Mesenchymal stem cell (in vitro differentiated cells and primary cell): ENCODE measurements at regions not wholly inside any gene's neighbourhood (a gene's known extent, or its start where the extent isn't known, plus 50 kb on each side); places are given as distances from the start of the nearest gene placed in this dataset.

ENCODE experiments used
- DNase-seq: peaks from one replicate; pipeline ENCODE4 v3.0.0-alpha.2; 2013
- H2AFZ ChIP-seq: one replicate; pipeline ENCODE4 v1.6.1; 2013; ENCODE audit warnings: low read depth, mild to moderate bottlenecking, control low read depth, inconsistent platforms, low read length, moderate library complexity
- H2AK5ac ChIP-seq: 2 replicates; pipeline ENCODE4 v1.6.1; 2013; ENCODE audit warnings: low read length, moderate library complexity, mild to moderate bottlenecking, inconsistent platforms; ENCODE audit not compliant: severe bottlenecking
- H2BK120ac ChIP-seq: one replicate; pipeline ENCODE4 v1.6.1; 2013; ENCODE audit warnings: low read depth, mild to moderate bottlenecking, inconsistent platforms, low read length, moderate library complexity
- H2BK12ac ChIP-seq, 2 experiments: one replicate each; pipeline ENCODE4 v1.6.1; 2013; ENCODE audit warnings: inconsistent platforms in 2 of 2, low read length in 2 of 2, mild to moderate bottlenecking in 2 of 2, moderate library complexity in 2 of 2, control low read depth in 1 of 2
- H2BK15ac ChIP-seq: one replicate; pipeline ENCODE4 v1.6.1; 2013; ENCODE audit warnings: mild to moderate bottlenecking, low read depth, inconsistent platforms; ENCODE audit not compliant: poor library complexity, severe bottlenecking
- H2BK5ac ChIP-seq: 2 replicates; pipeline ENCODE4 v1.6.1; 2013; ENCODE audit warnings: low read depth, mild to moderate bottlenecking, low read length, control low read depth, inconsistent platforms; ENCODE audit not compliant: poor library complexity, severe bottlenecking
- H3K14ac ChIP-seq, 2 experiments: one replicate each; pipeline ENCODE4 v1.6.1; 2013; ENCODE audit warnings: inconsistent platforms in 2 of 2, low read length in 2 of 2, control low read depth in 1 of 2, mild to moderate bottlenecking in 1 of 2, moderate library complexity in 1 of 2
- H3K18ac ChIP-seq, 2 experiments: one replicate each; pipeline ENCODE4 v1.6.1; 2013; ENCODE audit warnings: inconsistent platforms in 2 of 2, low read length in 2 of 2, control low read depth in 1 of 2, low read depth in 1 of 2, mild to moderate bottlenecking in 1 of 2
- H3K23ac ChIP-seq, 2 experiments: one replicate each; pipeline ENCODE4 v1.6.1; 2013; ENCODE audit warnings: inconsistent platforms in 2 of 2, low read length in 2 of 2, mild to moderate bottlenecking in 2 of 2, moderate library complexity in 2 of 2, control low read depth in 1 of 2
- H3K27ac ChIP-seq: 2 replicates; pipeline ENCODE4 v1.5.1; 2013; ENCODE audit warnings: mild to moderate bottlenecking, moderate library complexity, low read length, control low read depth, inconsistent platforms; ENCODE audit not compliant: poor library complexity, severe bottlenecking
- H3K27me3 ChIP-seq, 2 experiments: 2 replicates each; pipeline versions ENCODE4 v1.6.1 to v1.7.0; 2013; ENCODE audit warnings: low read length in 2 of 2, mild to moderate bottlenecking in 2 of 2, moderate library complexity in 2 of 2, control low read depth in 1 of 2, inconsistent platforms in 1 of 2; ENCODE audit not compliant: control insufficient read depth in 1 of 2, insufficient read depth in 1 of 2
- H3K36me3 ChIP-seq, 2 experiments: 2 replicates each; pipeline versions ENCODE4 v1.6.1 to v1.7.0; 2013; ENCODE audit warnings: low read length in 2 of 2, control low read depth in 1 of 2, inconsistent platforms in 1 of 2, low read depth in 1 of 2, mild to moderate bottlenecking in 1 of 2; ENCODE audit not compliant: insufficient read depth in 2 of 2, control insufficient read depth in 1 of 2
- H3K4ac ChIP-seq, 2 experiments: one replicate each; pipeline ENCODE4 v1.6.1; 2013; ENCODE audit warnings: inconsistent platforms in 2 of 2, low read length in 2 of 2, mild to moderate bottlenecking in 2 of 2, moderate library complexity in 2 of 2, control low read depth in 1 of 2, low read depth in 1 of 2
- H3K4me1 ChIP-seq: 2 replicates; pipeline ENCODE4 v1.6.1; 2013; ENCODE audit warnings: low read depth, low read length, control low read depth; ENCODE audit not compliant: control insufficient read depth, insufficient read depth
- H3K4me2 ChIP-seq: 2 replicates; pipeline ENCODE4 v1.6.1; 2013; ENCODE audit warnings: low read length, mild to moderate bottlenecking, inconsistent platforms; ENCODE audit not compliant: poor library complexity, severe bottlenecking
- H3K4me3 ChIP-seq, 2 experiments: 2 replicates each; pipeline versions ENCODE4 v1.5.1 to v1.7.0; 2013; ENCODE audit warnings: low read length in 2 of 2, mild to moderate bottlenecking in 2 of 2, control low read depth in 1 of 2, low read depth in 1 of 2; ENCODE audit not compliant: insufficient read depth in 1 of 2
- H3K79me1 ChIP-seq: replicated peaks from 2 replicates; pipeline ENCODE4 v1.6.1; 2013; ENCODE audit warnings: mild to moderate bottlenecking, control low read depth, low read length, inconsistent platforms; ENCODE audit not compliant: poor library complexity, severe bottlenecking
- H3K9ac ChIP-seq: 2 replicates; pipeline ENCODE4 v1.7.0; 2013; ENCODE audit warnings: mild to moderate bottlenecking, low read length, moderate library complexity
- H3K9me3 ChIP-seq: 2 replicates; pipeline ENCODE4 v1.7.0; 2013; ENCODE audit warnings: mild to moderate bottlenecking, low read length; ENCODE audit not compliant: control insufficient read depth
- H4K8ac ChIP-seq: one replicate; pipeline ENCODE4 v1.6.1; 2013; ENCODE audit warnings: inconsistent platforms, mild to moderate bottlenecking, low read length, moderate library complexity
- H4K91ac ChIP-seq: one replicate; pipeline ENCODE4 v1.6.1; 2013; ENCODE audit warnings: mild to moderate bottlenecking, low read length, inconsistent platforms
- WGBS: methylation state at CpG from one replicate; pipeline ENCODE4 v1.1.7; 2013; ENCODE audit warnings: mixed read lengths; 5-methylcytosine and 5-hydroxymethylcytosine counted together

GRCh38 chr2:88809216-88809615 lies 117.7 kb downstream of the RPIA start:
- H3K4me2 ChIP-seq: no peak overlapping the region
- peaks cover 0 to 22% of the 10 kb centered on the region in 2 experiments for H3K27me3 ChIP-seq
- no peak overlapping the region for H2BK120ac ChIP-seq
- H3K9ac ChIP-seq: no peak overlapping the region
- no peak overlapping the region for H2AK5ac ChIP-seq
- no peak overlapping the region for H3K27ac ChIP-seq
- no peak overlapping the region for H2AFZ ChIP-seq
- H2BK15ac ChIP-seq: no peak overlapping the region
- H3K18ac ChIP-seq: no peak overlapping the region
- H3K36me3 ChIP-seq: no peaks in the 10 kb centered on the region
- H3K14ac ChIP-seq: no peak overlapping the region
- 65% methylated on average over 6 of the region's 6 CpGs for WGBS
- no peak overlapping the region for H4K91ac ChIP-seq
- H3K4ac ChIP-seq: no peak overlapping the region
- no peak overlapping the region for H3K4me3 ChIP-seq
- H3K79me1 ChIP-seq: no peaks in the 10 kb centered on the region
- H2BK5ac ChIP-seq: no peak overlapping the region
- no peak overlapping the region for H2BK12ac ChIP-seq
- no peak for DNase-seq
- no peaks in the 10 kb centered on the region for H3K4me1 ChIP-seq
- H3K23ac ChIP-seq: no peak overlapping the region
- no peaks in the 10 kb centered on the region for H3K9me3 ChIP-seq
- no peak overlapping the region for H4K8ac ChIP-seq

GRCh38 chr2:88810017-88810416 lies 118.5 kb downstream of the RPIA start:
- 73% methylated on average over 1 of the region's 2 CpGs for WGBS
- DNase-seq: no peak
- no peak overlapping the region for H4K8ac ChIP-seq

GRCh38 chr2:88810488-88810887 lies 119.0 kb downstream of the RPIA start:
- Histone ChIP-seq H3K18ac (no peak overlapping the region), H2AK5ac (no peak overlapping the region), H3K79me1 (no peaks in the 10 kb centered on the region), H3K9ac (no peak overlapping the region), H2BK120ac (no peak overlapping the region), H2AFZ (no peak overlapping the region), H3K27me3 (peaks cover 0 to 22% of the 10 kb centered on the region in 2 experiments), H3K14ac (no peak overlapping the region), H3K27ac (no peak overlapping the region), H3K4me1 (no peaks in the 10 kb centered on the region), H3K4me2 (no peak overlapping the region), H2BK15ac (no peak overlapping the region), H4K91ac (no peak overlapping the region), H3K9me3 (peaks cover 3% of the 10 kb centered on the region), H3K36me3 (no peaks in the 10 kb centered on the region), H4K8ac (no peak overlapping the region), H2BK5ac (no peak overlapping the region), H2BK12ac (no peak overlapping the region), H3K4ac (no peak overlapping the region), H3K23ac (no peak overlapping the region), H3K4me3 (no peak overlapping the region)
- DNase-seq: no peak
- WGBS: 81% methylated on average over 8 of the region's 8 CpGs

More at GRCh38 chr2:88810017-88810416, 118.5 kb downstream of the RPIA start:
- no peak overlapping the region for H3K23ac ChIP-seq
- H3K79me1 ChIP-seq: no peaks in the 10 kb centered on the region
- no peaks in the 10 kb centered on the region for H3K4me1 ChIP-seq
- no peak overlapping the region for H2BK12ac ChIP-seq
- H3K27ac ChIP-seq: no peak overlapping the region
- H3K27me3 ChIP-seq: peaks cover 0 to 22% of the 10 kb centered on the region in 2 experiments
- no peak overlapping the region for H3K14ac ChIP-seq
- no peaks in the 10 kb centered on the region for H3K9me3 ChIP-seq
- no peak overlapping the region for H2BK15ac ChIP-seq
- H3K18ac ChIP-seq: no peak overlapping the region
- H4K91ac ChIP-seq: no peak overlapping the region
- H2AFZ ChIP-seq: no peak overlapping the region
- H3K4ac ChIP-seq: no peak overlapping the region
- no peak overlapping the region for H3K4me3 ChIP-seq
- no peaks in the 10 kb centered on the region for H3K36me3 ChIP-seq
- no peak overlapping the region for H3K4me2 ChIP-seq
- no peak overlapping the region for H2AK5ac ChIP-seq
- H3K9ac ChIP-seq: no peak overlapping the region
- H2BK5ac ChIP-seq: no peak overlapping the region
- no peak overlapping the region for H2BK120ac ChIP-seq

- Histone ChIP-seq H2BK15ac (no peak overlapping the region), H2AFZ (no peak overlapping the region), H3K4me3 (no peak overlapping the region), H3K36me3 (no peaks in the 10 kb centered on the region), H3K9me3 (peaks cover 9% of the 10 kb centered on the region), H3K79me1 (no peaks in the 10 kb centered on the region), H3K27me3 (peaks cover 0 to 22% of the 10 kb centered on the region in 2 experiments), H3K4me1 (no peaks in the 10 kb centered on the region), H2BK12ac (no peak overlapping the region), H3K4ac (no peak overlapping the region), H4K91ac (no peak overlapping the region), H2BK120ac (no peak overlapping the region), H2BK5ac (no peak overlapping the region), H3K14ac (no peak overlapping the region), H3K4me2 (no peak overlapping the region), H2AK5ac (no peak overlapping the region), H3K18ac (no peak overlapping the region), H3K23ac (no peak overlapping the region), H3K9ac (no peak overlapping the region), H4K8ac (no peak overlapping the region), H3K27ac (no peak overlapping the region)
- DNase-seq: no peak
- WGBS: 47% methylated on average over 3 of the region's 3 CpGs
Observed at GRCh38 chr2:88811233-88811632, 119.8 kb downstream of the RPIA start.
